IPS-18a (cell line): ENCODE measurements at regions not wholly inside any gene's neighbourhood (a gene's known extent, or its start where the extent isn't known, plus 50 kb on each side); places are given as distances from the start of the nearest gene placed in this dataset.

ENCODE experiments used
- H3K27ac ChIP-seq: one replicate; pipeline ENCODE4 v1.5.1; 2013; ENCODE audit warnings: low read length
- H3K27me3 ChIP-seq: one replicate; pipeline ENCODE4 v1.6.1; 2013; ENCODE audit warnings: mild to moderate bottlenecking, low read length; ENCODE audit not compliant: control insufficient read depth, insufficient read depth
- H3K36me3 ChIP-seq: one replicate; pipeline ENCODE4 v1.6.1; 2013; ENCODE audit warnings: low read depth, low read length; ENCODE audit not compliant: control insufficient read depth
- H3K4me1 ChIP-seq: one replicate; pipeline ENCODE4 v1.6.1; 2013; ENCODE audit warnings: low read depth, low read length; ENCODE audit not compliant: control insufficient read depth
- H3K4me3 ChIP-seq: one replicate; pipeline ENCODE4 v1.5.1; 2013; ENCODE audit warnings: low read length
- H3K9ac ChIP-seq: one replicate; pipeline ENCODE4 v1.6.1; 2013; ENCODE audit warnings: mild to moderate bottlenecking, low read length, moderate library complexity
- H3K9me3 ChIP-seq: one replicate; pipeline ENCODE4 v1.6.1; 2013; ENCODE audit warnings: low read depth, low read length; ENCODE audit not compliant: control insufficient read depth

DNA sequence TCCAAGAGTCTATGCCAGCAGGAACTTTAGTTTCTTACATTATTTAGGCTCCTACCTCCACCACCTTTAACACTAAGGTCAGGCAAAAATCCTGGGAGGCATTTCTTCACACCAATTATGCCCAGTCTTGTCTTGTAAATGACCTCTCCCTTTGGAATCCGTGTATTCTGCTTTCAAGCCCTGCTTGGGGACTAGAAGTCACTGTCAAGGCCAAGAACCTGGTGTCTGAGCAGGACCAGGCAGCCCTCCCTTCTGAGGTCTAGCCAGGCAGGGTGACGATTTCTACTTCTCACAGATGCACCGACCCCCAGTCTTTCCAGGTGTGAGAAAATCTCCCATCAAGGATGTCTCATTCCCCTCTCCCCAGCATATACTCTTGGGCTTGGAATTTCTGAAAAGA is 82.7 kb upstream of the C1QTNF7 start:
- H3K36me3 ChIP-seq: no peaks in the 10 kb centered on the region
- H3K9ac ChIP-seq: no peak overlapping the region
- H3K27ac ChIP-seq: no peak overlapping the region
- H3K4me1 ChIP-seq: no peaks in the 10 kb centered on the region
- H3K4me3 ChIP-seq: no peak overlapping the region
- no peaks in the 10 kb centered on the region for H3K27me3 ChIP-seq
- no peaks in the 10 kb centered on the region for H3K9me3 ChIP-seq

DNA sequence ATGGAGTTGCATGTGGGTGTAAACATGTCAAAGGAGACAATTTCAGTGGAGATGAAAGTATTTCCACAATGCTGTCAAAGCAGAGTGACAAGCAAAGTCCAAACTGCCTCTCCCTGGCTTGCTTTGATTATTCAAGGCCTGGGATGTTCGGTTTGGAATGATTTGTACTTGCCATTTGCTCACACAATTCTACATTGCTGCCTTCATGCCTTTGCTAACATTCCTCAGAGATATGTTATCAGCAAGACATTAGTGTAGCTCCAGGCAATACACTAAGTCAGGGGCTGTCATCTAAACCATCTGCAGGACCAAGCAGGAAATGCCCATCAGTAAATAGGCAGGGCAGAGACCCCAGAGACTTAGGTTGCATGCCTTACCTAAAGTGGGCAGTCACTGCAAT is 79.6 kb upstream of the C1QTNF7 start:
- Histone ChIP-seq H3K9me3 (no peaks in the 10 kb centered on the region), H3K4me1 (no peaks in the 10 kb centered on the region), H3K9ac (no peak overlapping the region), H3K27ac (no peak overlapping the region), H3K4me3 (no peak overlapping the region), H3K27me3 (no peaks in the 10 kb centered on the region), H3K36me3 (no peaks in the 10 kb centered on the region)

DNA sequence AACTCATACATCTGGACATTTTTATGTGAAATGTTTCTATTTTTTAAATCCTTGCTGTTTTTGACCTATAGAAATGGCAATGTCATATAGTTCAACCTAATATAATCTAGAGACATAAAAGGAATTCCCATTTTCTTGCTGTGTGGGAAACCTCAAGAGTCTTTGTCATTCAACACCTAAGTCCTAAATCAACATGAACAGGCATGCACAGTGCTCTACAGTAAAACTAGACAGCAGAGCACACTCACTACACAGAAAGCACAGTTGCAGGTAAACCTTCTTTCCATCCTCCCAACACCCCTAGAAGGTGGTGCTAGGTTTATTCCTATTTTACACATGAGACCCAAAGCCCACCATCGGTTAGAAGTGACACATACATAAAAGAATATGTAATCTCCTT is 79.1 kb upstream of the C1QTNF7 start:
- no peaks in the 10 kb centered on the region for H3K27me3 ChIP-seq
- no peak overlapping the region for H3K4me3 ChIP-seq
- no peaks in the 10 kb centered on the region for H3K4me1 ChIP-seq
- H3K36me3 ChIP-seq: no peaks in the 10 kb centered on the region
- no peak overlapping the region for H3K9ac ChIP-seq
- H3K27ac ChIP-seq: no peak overlapping the region
- no peaks in the 10 kb centered on the region for H3K9me3 ChIP-seq

DNA sequence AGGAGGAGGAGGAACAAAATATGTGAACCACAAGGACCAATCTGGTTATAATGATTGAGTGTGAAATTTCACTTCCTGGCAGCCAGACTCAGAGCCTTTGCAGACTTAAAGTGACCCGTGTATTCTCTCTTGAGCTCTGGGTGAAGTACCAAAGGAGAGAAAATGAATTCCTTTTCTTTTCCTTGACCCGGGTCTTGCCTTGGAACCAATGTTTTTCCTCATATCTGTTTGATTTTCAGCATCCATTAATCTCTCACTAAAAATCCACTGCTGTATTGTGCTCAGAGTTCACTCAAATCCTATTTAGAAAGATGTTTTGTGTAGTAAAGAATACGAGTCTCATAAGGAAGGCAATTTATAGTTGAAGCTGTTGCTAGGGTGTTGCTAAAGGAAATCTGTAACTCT is 78.3 kb upstream of the C1QTNF7 start:
- H3K4me1 ChIP-seq: no peaks in the 10 kb centered on the region
- H3K36me3 ChIP-seq: no peaks in the 10 kb centered on the region
- no peaks in the 10 kb centered on the region for H3K9me3 ChIP-seq
- H3K27ac ChIP-seq: no peak overlapping the region
- no peak overlapping the region for H3K9ac ChIP-seq
- no peaks in the 10 kb centered on the region for H3K27me3 ChIP-seq
- no peak overlapping the region for H3K4me3 ChIP-seq

DNA sequence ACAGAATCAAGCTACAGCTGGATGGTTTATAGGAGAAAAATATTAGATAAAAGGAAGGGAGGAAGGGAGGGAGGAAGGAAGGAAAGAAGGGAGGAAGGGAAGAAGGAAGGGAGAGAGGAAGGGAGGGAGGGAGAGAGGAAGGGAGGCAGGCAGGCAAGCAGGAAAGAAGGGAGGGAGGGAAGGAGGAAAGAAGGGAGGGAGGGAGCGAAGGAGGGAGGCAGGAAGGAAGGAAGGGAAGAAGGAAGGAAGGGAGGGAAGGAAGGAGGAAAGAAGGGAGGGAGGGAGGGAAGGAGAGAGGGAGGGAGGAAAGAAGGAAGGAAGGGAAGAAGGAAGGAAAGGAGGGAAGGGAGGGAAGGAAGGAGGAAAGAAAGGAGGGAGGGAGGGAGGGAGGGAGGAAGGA is 77.9 kb upstream of the C1QTNF7 start:
- Histone ChIP-seq H3K36me3 (no peaks in the 10 kb centered on the region), H3K4me3 (no peak overlapping the region), H3K27ac (no peak overlapping the region), H3K9ac (no peak overlapping the region), H3K9me3 (no peaks in the 10 kb centered on the region), H3K4me1 (no peaks in the 10 kb centered on the region), H3K27me3 (no peaks in the 10 kb centered on the region)

DNA sequence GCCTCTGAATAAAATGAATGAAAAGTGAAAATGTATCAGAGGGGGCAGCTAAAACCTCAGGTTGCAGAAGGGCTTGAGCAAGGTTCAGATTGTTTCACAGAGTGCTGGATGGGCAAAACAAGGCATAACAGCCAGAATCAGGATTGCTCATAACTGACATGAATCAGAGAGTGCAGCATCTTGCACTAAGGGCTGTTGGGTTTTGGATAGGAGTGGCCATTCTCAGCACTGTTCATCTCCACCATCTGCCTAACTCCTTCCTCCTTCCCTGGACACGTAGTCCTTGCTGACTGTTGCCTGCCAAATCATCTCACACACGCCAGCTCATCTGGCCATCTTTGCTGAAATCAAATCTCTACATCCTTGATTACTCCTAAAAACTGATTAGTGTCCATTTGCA is 75.3 kb upstream of the C1QTNF7 start:
- no peak overlapping the region for H3K4me3 ChIP-seq
- H3K36me3 ChIP-seq: no peaks in the 10 kb centered on the region
- no peak overlapping the region for H3K27ac ChIP-seq
- no peaks in the 10 kb centered on the region for H3K4me1 ChIP-seq
- no peak overlapping the region for H3K9ac ChIP-seq
- no peaks in the 10 kb centered on the region for H3K27me3 ChIP-seq
- H3K9me3 ChIP-seq: no peaks in the 10 kb centered on the region

DNA sequence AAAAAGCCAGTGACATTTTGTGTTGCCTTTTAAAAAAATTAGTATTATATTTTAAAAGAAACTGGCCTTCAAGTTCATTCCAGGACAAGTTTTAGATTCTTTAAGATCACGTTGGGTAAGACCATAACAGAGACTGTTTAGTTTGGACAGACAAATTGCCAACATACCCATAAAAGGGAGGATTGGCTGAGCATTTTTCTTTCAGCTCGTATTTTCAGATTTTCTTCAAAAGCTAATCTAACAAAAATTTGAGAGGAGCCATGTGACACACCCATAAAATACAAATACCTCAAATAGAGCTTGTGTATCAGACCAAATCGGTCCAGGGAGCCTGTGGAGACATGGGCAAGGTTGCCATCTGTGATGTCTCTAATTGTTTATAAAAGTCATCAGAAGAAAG is 74.6 kb upstream of the C1QTNF7 start:
- Histone ChIP-seq H3K9me3 (no peaks in the 10 kb centered on the region), H3K9ac (no peak overlapping the region), H3K4me1 (no peaks in the 10 kb centered on the region), H3K36me3 (no peaks in the 10 kb centered on the region), H3K4me3 (no peak overlapping the region), H3K27ac (no peak overlapping the region), H3K27me3 (no peaks in the 10 kb centered on the region)

DNA sequence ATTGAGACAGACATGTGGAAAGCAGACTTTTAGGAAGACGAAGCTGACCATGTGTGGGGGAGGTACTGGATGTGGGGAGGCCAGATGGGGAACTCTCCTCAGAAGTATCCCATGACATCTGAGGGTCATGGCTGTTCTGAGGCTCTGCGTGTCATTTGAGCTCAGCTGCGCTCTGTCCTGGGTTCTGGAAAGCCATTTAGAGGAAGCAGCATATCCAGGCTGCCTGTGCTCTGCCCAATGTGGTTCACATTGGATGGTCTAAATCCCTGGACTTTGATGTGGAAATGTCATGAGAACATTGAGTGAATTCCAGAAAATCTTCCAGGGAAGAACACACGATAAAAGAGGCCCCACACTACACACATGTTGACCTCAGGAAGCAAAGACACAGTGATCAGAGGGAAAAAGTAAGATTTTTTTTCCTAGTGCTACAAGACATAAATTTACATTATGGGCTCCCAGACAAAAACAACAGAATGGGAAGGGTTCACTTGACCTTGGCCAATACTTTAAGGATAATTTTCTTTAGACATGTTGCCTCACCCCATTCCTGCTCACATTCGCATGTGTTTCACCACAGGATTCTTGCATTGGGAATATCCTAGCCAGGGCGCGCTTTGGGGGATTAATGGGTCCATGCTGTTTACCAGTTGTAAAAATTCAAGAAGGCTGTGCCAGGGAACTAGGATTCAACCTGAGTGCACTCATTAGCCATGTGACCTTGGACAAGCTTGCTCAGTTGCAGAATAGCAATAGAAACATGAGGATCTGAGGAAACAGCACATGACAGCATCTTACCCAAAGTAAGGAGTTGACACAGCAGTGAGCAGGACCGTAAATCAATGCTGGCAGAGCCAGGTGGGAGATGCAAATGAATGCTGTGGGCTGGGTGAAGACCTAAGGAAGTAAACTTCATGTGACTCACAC is 73.2 kb upstream of the C1QTNF7 start:
- Histone ChIP-seq H3K9ac (no peak overlapping the region), H3K27ac (no peak overlapping the region), H3K4me1 (no peaks in the 10 kb centered on the region), H3K4me3 (no peak overlapping the region), H3K36me3 (no peaks in the 10 kb centered on the region), H3K9me3 (no peaks in the 10 kb centered on the region), H3K27me3 (no peaks in the 10 kb centered on the region)

DNA sequence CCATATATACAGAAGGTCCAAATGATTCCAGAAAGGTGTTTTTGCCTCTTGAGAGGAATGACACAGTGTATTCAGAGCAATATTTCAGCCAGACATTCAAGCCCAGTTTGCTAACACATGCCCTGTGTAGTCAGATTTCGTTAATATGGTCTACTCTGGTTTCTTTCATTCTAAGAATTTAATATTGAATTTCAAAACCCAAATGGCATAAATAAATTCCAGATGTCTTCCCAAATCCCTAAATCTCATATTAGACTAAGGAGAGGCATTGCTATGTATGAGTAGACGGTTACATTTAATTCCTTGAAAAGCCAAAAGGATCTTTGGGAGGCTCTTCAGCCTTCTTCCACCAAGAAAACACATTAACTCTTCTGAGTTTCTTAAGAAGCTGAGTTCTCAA is 66.3 kb upstream of the C1QTNF7 start:
- no peaks in the 10 kb centered on the region for H3K4me1 ChIP-seq
- H3K4me3 ChIP-seq: no peak overlapping the region

DNA sequence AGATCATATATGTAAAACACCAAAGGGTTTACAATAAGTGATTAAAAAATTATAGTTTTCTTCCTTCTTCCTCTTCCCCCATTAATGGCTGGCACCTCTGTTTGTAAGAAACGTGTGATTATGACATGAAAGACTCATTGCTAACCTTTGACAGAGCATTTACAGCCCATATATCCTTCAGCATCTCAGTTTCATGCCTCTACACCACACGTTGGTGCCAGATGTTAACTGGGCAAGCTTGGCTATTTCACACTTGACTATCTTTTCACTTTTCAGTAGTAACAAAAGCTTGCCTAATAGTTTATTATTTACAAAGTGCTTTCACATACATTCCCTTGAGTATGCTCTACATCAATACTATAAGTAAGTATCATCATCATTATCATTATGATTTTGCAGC is 65.3 kb upstream of the C1QTNF7 start:
- Histone ChIP-seq H3K4me1 (no peaks in the 10 kb centered on the region), H3K4me3 (no peak overlapping the region), H3K9ac (no peak overlapping the region), H3K27ac (no peak overlapping the region), H3K36me3 (no peaks in the 10 kb centered on the region), H3K9me3 (no peaks in the 10 kb centered on the region), H3K27me3 (no peaks in the 10 kb centered on the region)

More for the DNA sequence above, 66.3 kb upstream of the C1QTNF7 start:
- no peak overlapping the region for H3K27ac ChIP-seq
- no peaks in the 10 kb centered on the region for H3K36me3 ChIP-seq
- no peaks in the 10 kb centered on the region for H3K9me3 ChIP-seq
- no peak overlapping the region for H3K9ac ChIP-seq
- no peaks in the 10 kb centered on the region for H3K27me3 ChIP-seq

DNA sequence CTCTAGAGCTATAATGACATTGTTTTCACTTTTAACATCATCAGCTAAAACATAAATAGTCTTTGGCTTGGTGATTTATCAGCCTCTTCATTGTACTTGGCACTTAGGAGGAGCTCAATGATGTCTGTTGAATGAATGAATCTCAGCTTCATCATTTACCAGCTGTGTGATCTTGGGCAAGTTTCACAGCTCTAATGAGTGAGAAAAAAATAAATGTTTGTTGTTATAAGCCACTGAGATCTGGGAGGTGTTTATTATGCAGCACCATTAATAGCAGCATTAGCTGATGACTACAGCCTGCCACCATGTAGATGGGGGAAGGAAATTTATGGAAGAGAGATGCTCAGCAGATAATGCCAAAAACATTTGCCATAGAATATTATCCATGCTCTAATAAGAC is 63.6 kb upstream of the C1QTNF7 start:
- Histone ChIP-seq H3K27me3 (no peaks in the 10 kb centered on the region), H3K4me1 (no peaks in the 10 kb centered on the region), H3K27ac (no peak overlapping the region), H3K9ac (no peak overlapping the region), H3K9me3 (no peaks in the 10 kb centered on the region), H3K4me3 (no peak overlapping the region), H3K36me3 (no peaks in the 10 kb centered on the region)

DNA sequence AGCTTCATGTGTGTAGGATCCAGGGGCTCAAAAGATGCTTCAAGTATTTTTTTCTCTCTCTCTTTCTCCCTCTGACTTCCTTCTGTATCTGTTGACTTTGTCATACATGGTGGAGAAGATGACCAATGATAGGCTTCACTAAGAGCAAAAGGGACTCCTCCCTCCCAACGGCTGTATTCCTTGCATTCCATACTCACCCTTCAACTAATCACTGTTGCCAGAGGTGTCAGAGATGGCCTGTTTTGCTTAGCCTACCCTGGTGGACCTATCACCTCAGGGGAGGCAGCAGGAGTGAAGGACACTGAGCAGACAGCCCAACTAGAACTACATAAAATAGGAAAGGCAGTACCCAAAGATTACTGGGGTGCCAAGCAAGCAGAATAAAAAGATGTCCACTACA is 62.2 kb upstream of the C1QTNF7 start:
- Histone ChIP-seq H3K36me3 (no peaks in the 10 kb centered on the region), H3K4me3 (no peak overlapping the region), H3K9ac (no peak overlapping the region), H3K27ac (no peak overlapping the region), H3K9me3 (no peaks in the 10 kb centered on the region), H3K27me3 (no peaks in the 10 kb centered on the region), H3K4me1 (no peaks in the 10 kb centered on the region)
